ENCODE measurements at regions not wholly inside any gene's neighbourhood (a gene's known extent, or its start where the extent isn't known, plus 50 kb on each side); places are given as distances from the start of the nearest gene placed in this dataset.

DNA sequence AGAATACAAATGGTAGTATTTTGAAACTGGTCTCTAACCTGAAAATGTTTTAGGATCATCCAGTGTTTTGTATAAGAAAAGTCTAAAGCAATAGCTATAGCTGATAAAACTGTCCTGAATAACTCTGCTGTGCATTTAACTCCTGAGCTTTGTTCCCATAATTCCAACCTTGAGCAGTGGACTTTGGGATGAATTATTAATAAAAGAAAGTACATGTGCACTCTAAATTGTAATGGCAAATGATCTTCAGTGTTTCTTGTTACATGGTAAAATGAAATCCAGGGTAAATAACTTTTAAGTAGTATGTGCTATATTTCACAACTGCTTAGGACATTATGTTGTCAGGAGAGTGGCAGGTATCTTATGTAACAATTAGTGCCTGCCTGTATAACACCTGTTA is 345.6 kb downstream of the SLC16A7 start:
- FAIRE-seq: no peak
- Histone ChIP-seq H3K9me1 (ENCODE audit: control insufficient read depth, extremely low read depth, insufficient read depth, low read length) (no peaks in the 10 kb centered on the region), H3K27ac (ENCODE audit: control insufficient read depth, insufficient read depth, low read length) (no peak overlapping the region)

DNA sequence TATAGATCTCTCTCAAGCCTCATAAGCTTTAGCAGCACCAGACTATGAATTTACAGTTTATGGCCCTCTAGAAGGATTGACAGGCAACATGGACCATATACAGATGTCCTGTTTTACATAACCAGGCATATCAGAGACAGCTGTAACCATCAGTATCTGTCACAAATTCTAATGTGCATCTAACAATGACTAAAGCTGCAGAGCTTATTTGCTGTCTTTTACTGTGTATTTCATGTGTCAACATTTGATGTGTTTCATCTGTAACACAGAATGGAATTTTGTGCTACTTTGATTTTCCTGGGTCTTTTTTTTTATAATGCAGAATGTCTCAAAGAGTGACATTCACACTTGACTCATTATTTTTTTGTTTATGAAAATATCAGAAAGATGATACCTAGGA is 348.3 kb downstream of the SLC16A7 start:
- H4K20me1 ChIP-seq (ENCODE audit: control insufficient read depth, extremely low read depth, insufficient read depth, low read length): no peaks in the 10 kb centered on the region
- no peak overlapping the region for H3K9ac ChIP-seq (ENCODE audit: control insufficient read depth, extremely low read depth, insufficient read depth, low read length)
- no peak overlapping the region for H3K27ac ChIP-seq (ENCODE audit: control insufficient read depth, insufficient read depth, low read length)
- no peak for DNase-seq (ENCODE audit: low read depth, low spot score)
- H3K4me1 ChIP-seq (ENCODE audit: control insufficient read depth, extremely low read depth, insufficient read depth, low read length): no peaks in the 10 kb centered on the region
- H2AFZ ChIP-seq (ENCODE audit: control insufficient read depth, low read length): no peak overlapping the region
- H3K27me3 ChIP-seq (ENCODE audit: control insufficient read depth, extremely low read depth, insufficient read depth, low read length): no peaks in the 10 kb centered on the region
- no peak for FAIRE-seq
- no peaks in the 10 kb centered on the region for H3K9me3 ChIP-seq (ENCODE audit: control insufficient read depth, low read depth, low read length)
- H3K79me2 ChIP-seq (ENCODE audit: control insufficient read depth, insufficient read depth, low read length): no peaks in the 10 kb centered on the region
- H3K4me3 ChIP-seq (ENCODE audit: control insufficient read depth in 2 of 3, extremely low read depth in 1 of 3, insufficient read depth in 2 of 3, low read depth in 1 of 3, low read length in 3 of 3): no peak overlapping the region
- dilution Hi-C loops (cut with MboI; ENCODE audit: extremely low pct_ligation_motif_present, low sequenced_read_pairs): no loop called here
- H3K36me3 ChIP-seq (ENCODE audit: control insufficient read depth in 2 of 2, extremely low read depth in 1 of 2, insufficient read depth in 2 of 2, low read length in 2 of 2): no peaks in the 10 kb centered on the region
- H3K4me2 ChIP-seq (ENCODE audit: control insufficient read depth, extremely low read depth, insufficient read depth, low read depth, low read length): no peak overlapping the region
- no peaks in the 10 kb centered on the region for H3K9me1 ChIP-seq (ENCODE audit: control insufficient read depth, extremely low read depth, insufficient read depth, low read length)
- TF ChIP-seq EZH2 (IDR thresholded peaks at IDR 0.05; ENCODE audit: low read length): no peak
- TF ChIP-seq, protein P1, sequence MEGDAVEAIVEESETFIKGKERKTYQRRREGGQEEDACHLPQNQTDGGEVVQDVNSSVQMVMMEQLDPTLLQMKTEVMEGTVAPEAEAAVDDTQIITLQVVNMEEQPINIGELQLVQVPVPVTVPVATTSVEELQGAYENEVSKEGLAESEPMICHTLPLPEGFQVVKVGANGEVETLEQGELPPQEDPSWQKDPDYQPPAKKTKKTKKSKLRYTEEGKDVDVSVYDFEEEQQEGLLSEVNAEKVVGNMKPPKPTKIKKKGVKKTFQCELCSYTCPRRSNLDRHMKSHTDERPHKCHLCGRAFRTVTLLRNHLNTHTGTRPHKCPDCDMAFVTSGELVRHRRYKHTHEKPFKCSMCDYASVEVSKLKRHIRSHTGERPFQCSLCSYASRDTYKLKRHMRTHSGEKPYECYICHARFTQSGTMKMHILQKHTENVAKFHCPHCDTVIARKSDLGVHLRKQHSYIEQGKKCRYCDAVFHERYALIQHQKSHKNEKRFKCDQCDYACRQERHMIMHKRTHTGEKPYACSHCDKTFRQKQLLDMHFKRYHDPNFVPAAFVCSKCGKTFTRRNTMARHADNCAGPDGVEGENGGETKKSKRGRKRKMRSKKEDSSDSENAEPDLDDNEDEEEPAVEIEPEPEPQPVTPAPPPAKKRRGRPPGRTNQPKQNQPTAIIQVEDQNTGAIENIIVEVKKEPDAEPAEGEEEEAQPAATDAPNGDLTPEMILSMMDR (optimal IDR thresholded peaks at IDR 0.05 in 1 of 3, IDR thresholded peaks at IDR 0.05 in 1 of 3, conservative IDR thresholded peaks at IDR 0.05 in 1 of 3; ENCODE audit: extremely low read depth in 1 of 3, insufficient read depth in 2 of 3, low read length in 3 of 3): no peak

More for the DNA sequence above, 345.6 kb downstream of the SLC16A7 start:
- Histone ChIP-seq H3K4me2 (ENCODE audit: control insufficient read depth, extremely low read depth, insufficient read depth, low read depth, low read length) (no peak overlapping the region), H3K9me3 (ENCODE audit: control insufficient read depth, low read depth, low read length) (no peaks in the 10 kb centered on the region), H3K36me3 (ENCODE audit: control insufficient read depth in 2 of 2, extremely low read depth in 1 of 2, insufficient read depth in 2 of 2, low read length in 2 of 2) (no peaks in the 10 kb centered on the region), H2AFZ (ENCODE audit: control insufficient read depth, low read length) (no peak overlapping the region), H3K4me3 (ENCODE audit: control insufficient read depth in 2 of 3, extremely low read depth in 1 of 3, insufficient read depth in 2 of 3, low read depth in 1 of 3, low read length in 3 of 3) (no peak overlapping the region), H3K79me2 (ENCODE audit: control insufficient read depth, insufficient read depth, low read length) (no peaks in the 10 kb centered on the region), H3K9ac (ENCODE audit: control insufficient read depth, extremely low read depth, insufficient read depth, low read length) (no peak overlapping the region), H4K20me1 (ENCODE audit: control insufficient read depth, extremely low read depth, insufficient read depth, low read length) (no peaks in the 10 kb centered on the region), H3K27me3 (ENCODE audit: control insufficient read depth, extremely low read depth, insufficient read depth, low read length) (no peaks in the 10 kb centered on the region), H3K4me1 (ENCODE audit: control insufficient read depth, extremely low read depth, insufficient read depth, low read length) (no peaks in the 10 kb centered on the region)
- dilution Hi-C loops (cut with MboI; ENCODE audit: extremely low pct_ligation_motif_present, low sequenced_read_pairs): no loop called here
- DNase-seq (ENCODE audit: low read depth, low spot score): no peak
- TF ChIP-seq, protein P1 (optimal IDR thresholded peaks at IDR 0.05 in 1 of 3, IDR thresholded peaks at IDR 0.05 in 1 of 3, conservative IDR thresholded peaks at IDR 0.05 in 1 of 3; ENCODE audit: extremely low read depth in 1 of 3, insufficient read depth in 2 of 3, low read length in 3 of 3): no peak
- no peak for TF ChIP-seq EZH2 (IDR thresholded peaks at IDR 0.05; ENCODE audit: low read length)
